HCT116 (cell line): ENCODE measurements at regions not wholly inside any gene's neighbourhood (a gene's known extent, or its start where the extent isn't known, plus 50 kb on each side); places are given as distances from the start of the nearest gene placed in this dataset.

ENCODE experiments used
- ATAC-seq: fragments of 200-7000 bp; cut with Tn5 transposase; 2 replicates; pipeline ENCODE4 v1.9.1; 2020; ENCODE audit warnings: mild to moderate bottlenecking, moderate library complexity
- BruUV-seq: library from RNA; stranded (reverse); fragments of 400-500 nt; replicated peaks from 2 replicates; lab custom pipeline; 2021; lab: Mats Ljungman, UMichigan
- CTCF ChIA-PET: fragments of 300-600 bp; sonication (Branson Sonifier 250); formaldehyde crosslinking; loops from one replicate; lab custom pipeline; 2021; ENCODE audit warnings: antibody characterized with exemption; lab: Charles Lee
- POLR2A ChIA-PET: fragments of 300-600, 350-600 bp; sonication (Branson Sonifier 250); formaldehyde crosslinking; loops from one replicate; lab custom pipeline; 2021; ENCODE audit warnings: antibody characterized with exemption; lab: Charles Lee
- RAD21 ChIA-PET, 2 experiments: fragments of 300-600 bp; sonication (Branson Sonifier 250); formaldehyde crosslinking; loops; one replicate each; lab custom pipeline; 2023; ENCODE audit warnings: low total read pairs in 2 of 2; ENCODE audit not compliant: uncharacterized antibody in 2 of 2, unreplicated experiment in 2 of 2, low non-redundant PET in 1 of 2; lab: Charles Lee
- DNase-seq: peaks from one replicate; pipeline ENCODE4 v3.0.0-alpha.2; 2010; ENCODE audit warnings: low read depth, low spot score
- H2AFZ ChIP-seq: fragments of 200-600 bp; shearing (Covaris generic), sonication (generic); 2 replicates; pipeline ENCODE4 v1.6.1; 2017; ENCODE audit warnings: low read depth, mixed run types, mixed read lengths, antibody characterized with exemption, low read length; ENCODE audit not compliant: poor library complexity, severe bottlenecking
- H3K27ac ChIP-seq: 2 replicates; pipeline ENCODE4 v1.5.1; 2012; ENCODE audit warnings: low read depth, low read length
- H3K27me3 ChIP-seq: fragments of 200-600 bp; sonication (generic); 2 replicates; pipeline ENCODE4 v1.6.1; 2016; ENCODE audit warnings: mixed run types, low read length, mixed read lengths; ENCODE audit not compliant: insufficient read depth
- H3K36me3 ChIP-seq, 2 experiments: fragments of 200-500 bp in 1 of 2; fragments of 200-600 bp in 1 of 2; sonication (Bioruptor generic) in 1 of 2; sonication (generic) in 1 of 2; 2 replicates each; pipeline versions ENCODE4 v1.5.1 to v1.6.1; 2014 to 2016; ENCODE audit warnings: low read length in 2 of 2, inconsistent platforms in 1 of 2, mixed read lengths in 1 of 2, mixed run types in 1 of 2; ENCODE audit not compliant: insufficient read depth in 2 of 2, control insufficient read depth in 1 of 2
- H3K4me1 ChIP-seq, 2 experiments: fragments of 200-600 bp in 1 of 2; sonication (generic) in 1 of 2; 2 replicates each; pipeline versions ENCODE4 v1.5.1 to v1.6.1; 2012 to 2017; ENCODE audit warnings: low read length in 2 of 2, inconsistent platforms in 1 of 2, mild to moderate bottlenecking in 1 of 2, mixed read lengths in 1 of 2, mixed run types in 1 of 2, moderate library complexity in 1 of 2; ENCODE audit not compliant: insufficient read depth in 2 of 2, control insufficient read depth in 1 of 2
- H3K4me2 ChIP-seq: fragments of 200-600 bp; sonication (generic); 2 replicates; pipeline ENCODE4 v1.6.1; 2017; ENCODE audit warnings: mixed run types, low read length, mixed read lengths
- H3K4me3 ChIP-seq, 2 experiments: fragments of 200-600 bp in 1 of 2; sonication (generic) in 1 of 2; replicated peaks in 1 of 2; 2 replicates each; pipeline ENCODE4 v1.5.1; 2011 to 2016; ENCODE audit warnings: low read length in 2 of 2, control low read depth in 1 of 2, low read depth in 1 of 2, mild to moderate bottlenecking in 1 of 2, mixed read lengths in 1 of 2, mixed run types in 1 of 2
- H3K79me2 ChIP-seq: fragments of 200-600 bp; sonication (generic); 2 replicates; pipeline ENCODE4 v1.6.1; 2017; ENCODE audit warnings: mild to moderate bottlenecking, mixed run types, low read length, moderate library complexity, mixed read lengths; ENCODE audit not compliant: insufficient read depth
- H3K9ac ChIP-seq: fragments of 200-600 bp; sonication (generic); 2 replicates; pipeline ENCODE4 v1.6.1; 2016; ENCODE audit warnings: low read length, mixed read lengths
- H3K9me2 ChIP-seq: fragments of 200-600 bp; sonication (generic), shearing (Covaris generic); 2 replicates; pipeline ENCODE4 v1.6.1; 2017; ENCODE audit warnings: mixed run types, mild to moderate bottlenecking, moderate library complexity; ENCODE audit not compliant: insufficient read depth
- H3K9me3 ChIP-seq, 2 experiments: fragments of 200-500 bp in 1 of 2; fragments of 200-600 bp in 1 of 2; sonication (Bioruptor generic) in 1 of 2; sonication (generic) in 1 of 2; 2 replicates each; pipeline ENCODE4 v1.6.1; 2014 to 2017; ENCODE audit warnings: low read length in 2 of 2, mixed read lengths in 2 of 2, inconsistent platforms in 1 of 2, low read depth in 1 of 2, mild to moderate bottlenecking in 1 of 2, mixed run types in 1 of 2, moderate library complexity in 1 of 2; ENCODE audit not compliant: control insufficient read depth in 1 of 2, insufficient read depth in 1 of 2
- H4K20me1 ChIP-seq: fragments of 200-600 bp; sonication (generic), shearing (Covaris generic); 2 replicates; pipeline ENCODE4 v1.6.1; 2017; ENCODE audit warnings: mixed run types, mild to moderate bottlenecking, moderate library complexity; ENCODE audit not compliant: insufficient read depth
- CTCF ChIP-seq, 3 experiments: fragments of 200-600 bp in 1 of 3; sonication (generic) in 1 of 3; IDR thresholded peaks in 2 of 3; conservative IDR thresholded peaks in 1 of 3; 2 replicates each; pipeline ENCODE4 v1.5.1; 2012 to 2017; ENCODE audit warnings: low read depth in 2 of 3, low read length in 2 of 3, antibody characterized with exemption in 1 of 3, borderline replicate concordance in 1 of 3, control low read depth in 1 of 3, mild to moderate bottlenecking in 1 of 3, mixed read lengths in 1 of 3, mixed run types in 1 of 3, moderate library complexity in 1 of 3; ENCODE audit not compliant: insufficient read depth in 1 of 3
- EGR1 ChIP-seq: IDR thresholded peaks from 2 replicates; pipeline ENCODE4 v1.6.1; 2012; ENCODE audit warnings: low read depth
- POLR2A ChIP-seq: IDR thresholded peaks from 2 replicates; pipeline ENCODE4 v1.7.0; 2011; ENCODE audit warnings: borderline replicate concordance; ENCODE audit not compliant: insufficient read depth, insufficient read length; ENCODE audit errors: extremely low read depth
- POLR2AphosphoS5 ChIP-seq: IDR thresholded peaks from 2 replicates; pipeline ENCODE4 v1.6.1; 2011; ENCODE audit warnings: mild to moderate bottlenecking, low read depth, low read length, moderate library complexity
- REST ChIP-seq: IDR thresholded peaks from 2 replicates; pipeline ENCODE4 v1.6.1; 2012; ENCODE audit warnings: low read depth
- SIN3A ChIP-seq: IDR thresholded peaks from 2 replicates; pipeline ENCODE4 v1.6.1; 2012; ENCODE audit warnings: low read depth
- SP1 ChIP-seq: IDR thresholded peaks from 2 replicates; pipeline ENCODE4 v1.6.1; 2012; ENCODE audit warnings: low read depth
- ZNF274 ChIP-seq: fragments of 200-500 bp; sonication (Bioruptor generic); IDR thresholded peaks from 2 replicates; pipeline ENCODE4 v1.6.1; 2014; ENCODE audit warnings: mild to moderate bottlenecking, low read depth, low read length, inconsistent platforms
- intact Hi-C: fragments of 100-400 bp; cut with micrococcal nuclease; formaldehyde crosslinking; loops from 2 replicates; pipeline ENCODE4 v1.10.0; 2022

GRCh38 chr11:119794756-119795155, 65.8 kb upstream of the NECTIN1 start:
- Histone ChIP-seq H3K27ac (no peak overlapping the region), H3K9me2 (no peaks in the 10 kb centered on the region), H3K9me3 (no peaks in the 10 kb centered on the region), H3K4me2 (no peak overlapping the region), H3K9ac (no peak overlapping the region), H3K4me3 (no peak overlapping the region), H3K27me3 (0 out of 2 replicates have a peak, but pooled peaks cover 4% of the 10 kb centered on the region), H3K79me2 (no peaks in the 10 kb centered on the region), H4K20me1 (no peaks in the 10 kb centered on the region), H2AFZ (no peak overlapping the region), H3K4me1 (0 out of 4 replicates have a peak, but pooled peaks cover 0 to 5% of the 10 kb centered on the region in 2 experiments), H3K36me3 (no peaks in the 10 kb centered on the region)
- intact Hi-C loops, result no loop called here
- RAD21 ChIA-PET, result no interaction called here
- CTCF ChIA-PET, result no interaction called here
- POLR2A ChIA-PET, result no interaction called here
- no peak for ATAC-seq
- DNase-seq, result no peak
- no TSS peak for BruUV-seq
- TF ChIP-seq EGR1 (no peak), POLR2A (no peak), ZNF274 (no peak), REST (no peak), CTCF (IDR thresholded peaks at IDR 0.05 in 2 of 3, conservative IDR thresholded peaks at IDR 0.05 in 1 of 3; ENCODE audit: borderline replicate concordance in 1 of 3, insufficient read depth in 1 of 3, low read depth in 2 of 3, low read length in 2 of 3) (no peak), POLR2AphosphoS5 (no peak), SIN3A (no peak), SP1 (no peak)
